HCT116 (cell line): ENCODE measurements at regions not wholly inside any gene's neighbourhood (a gene's known extent, or its start where the extent isn't known, plus 50 kb on each side); places are given as distances from the start of the nearest gene placed in this dataset.

Source experiments
- ATAC-seq: fragments of 200-7000 bp; cut with Tn5 transposase; 2 replicates; pipeline ENCODE4 v1.9.1; 2020; ENCODE audit warnings: mild to moderate bottlenecking, moderate library complexity
- BruUV-seq: library from RNA; stranded (reverse); fragments of 400-500 nt; replicated peaks from 2 replicates; lab custom pipeline; 2021; lab: Mats Ljungman, UMichigan
- CTCF ChIA-PET: fragments of 300-600 bp; sonication (Branson Sonifier 250); formaldehyde crosslinking; loops from one replicate; lab custom pipeline; 2021; ENCODE audit warnings: antibody characterized with exemption; lab: Charles Lee
- POLR2A ChIA-PET: fragments of 300-600, 350-600 bp; sonication (Branson Sonifier 250); formaldehyde crosslinking; loops from one replicate; lab custom pipeline; 2021; ENCODE audit warnings: antibody characterized with exemption; lab: Charles Lee
- RAD21 ChIA-PET, 2 experiments: fragments of 300-600 bp; sonication (Branson Sonifier 250); formaldehyde crosslinking; loops; one replicate each; lab custom pipeline; 2023; ENCODE audit warnings: low total read pairs in 2 of 2; ENCODE audit not compliant: uncharacterized antibody in 2 of 2, unreplicated experiment in 2 of 2, low non-redundant PET in 1 of 2; lab: Charles Lee
- DNase-seq: peaks from one replicate; pipeline ENCODE4 v3.0.0-alpha.2; 2010; ENCODE audit warnings: low read depth, low spot score
- H2AFZ ChIP-seq: fragments of 200-600 bp; shearing (Covaris generic), sonication (generic); 2 replicates; pipeline ENCODE4 v1.6.1; 2017; ENCODE audit warnings: low read depth, mixed run types, mixed read lengths, antibody characterized with exemption, low read length; ENCODE audit not compliant: poor library complexity, severe bottlenecking
- H3K27ac ChIP-seq: 2 replicates; pipeline ENCODE4 v1.5.1; 2012; ENCODE audit warnings: low read depth, low read length
- H3K27me3 ChIP-seq: fragments of 200-600 bp; sonication (generic); 2 replicates; pipeline ENCODE4 v1.6.1; 2016; ENCODE audit warnings: mixed run types, low read length, mixed read lengths; ENCODE audit not compliant: insufficient read depth
- H3K36me3 ChIP-seq, 2 experiments: fragments of 200-500 bp in 1 of 2; fragments of 200-600 bp in 1 of 2; sonication (Bioruptor generic) in 1 of 2; sonication (generic) in 1 of 2; 2 replicates each; pipeline versions ENCODE4 v1.5.1 to v1.6.1; 2014 to 2016; ENCODE audit warnings: low read length in 2 of 2, inconsistent platforms in 1 of 2, mixed read lengths in 1 of 2, mixed run types in 1 of 2; ENCODE audit not compliant: insufficient read depth in 2 of 2, control insufficient read depth in 1 of 2
- H3K4me1 ChIP-seq, 2 experiments: fragments of 200-600 bp in 1 of 2; sonication (generic) in 1 of 2; 2 replicates each; pipeline versions ENCODE4 v1.5.1 to v1.6.1; 2012 to 2017; ENCODE audit warnings: low read length in 2 of 2, inconsistent platforms in 1 of 2, mild to moderate bottlenecking in 1 of 2, mixed read lengths in 1 of 2, mixed run types in 1 of 2, moderate library complexity in 1 of 2; ENCODE audit not compliant: insufficient read depth in 2 of 2, control insufficient read depth in 1 of 2
- H3K4me2 ChIP-seq: fragments of 200-600 bp; sonication (generic); 2 replicates; pipeline ENCODE4 v1.6.1; 2017; ENCODE audit warnings: mixed run types, low read length, mixed read lengths
- H3K4me3 ChIP-seq, 2 experiments: fragments of 200-600 bp in 1 of 2; sonication (generic) in 1 of 2; replicated peaks in 1 of 2; 2 replicates each; pipeline ENCODE4 v1.5.1; 2011 to 2016; ENCODE audit warnings: low read length in 2 of 2, control low read depth in 1 of 2, low read depth in 1 of 2, mild to moderate bottlenecking in 1 of 2, mixed read lengths in 1 of 2, mixed run types in 1 of 2
- H3K79me2 ChIP-seq: fragments of 200-600 bp; sonication (generic); 2 replicates; pipeline ENCODE4 v1.6.1; 2017; ENCODE audit warnings: mild to moderate bottlenecking, mixed run types, low read length, moderate library complexity, mixed read lengths; ENCODE audit not compliant: insufficient read depth
- H3K9ac ChIP-seq: fragments of 200-600 bp; sonication (generic); 2 replicates; pipeline ENCODE4 v1.6.1; 2016; ENCODE audit warnings: low read length, mixed read lengths
- H3K9me2 ChIP-seq: fragments of 200-600 bp; sonication (generic), shearing (Covaris generic); 2 replicates; pipeline ENCODE4 v1.6.1; 2017; ENCODE audit warnings: mixed run types, mild to moderate bottlenecking, moderate library complexity; ENCODE audit not compliant: insufficient read depth
- H3K9me3 ChIP-seq, 2 experiments: fragments of 200-500 bp in 1 of 2; fragments of 200-600 bp in 1 of 2; sonication (Bioruptor generic) in 1 of 2; sonication (generic) in 1 of 2; 2 replicates each; pipeline ENCODE4 v1.6.1; 2014 to 2017; ENCODE audit warnings: low read length in 2 of 2, mixed read lengths in 2 of 2, inconsistent platforms in 1 of 2, low read depth in 1 of 2, mild to moderate bottlenecking in 1 of 2, mixed run types in 1 of 2, moderate library complexity in 1 of 2; ENCODE audit not compliant: control insufficient read depth in 1 of 2, insufficient read depth in 1 of 2
- H4K20me1 ChIP-seq: fragments of 200-600 bp; sonication (generic), shearing (Covaris generic); 2 replicates; pipeline ENCODE4 v1.6.1; 2017; ENCODE audit warnings: mixed run types, mild to moderate bottlenecking, moderate library complexity; ENCODE audit not compliant: insufficient read depth
- CBX3 ChIP-seq: IDR thresholded peaks from 2 replicates; pipeline ENCODE4 v1.6.1; 2012; ENCODE audit warnings: low read depth
- CEBPB ChIP-seq: IDR thresholded peaks from 2 replicates; pipeline ENCODE4 v1.6.1; 2012; ENCODE audit warnings: low read depth
- ELF1 ChIP-seq: IDR thresholded peaks from 2 replicates; pipeline ENCODE4 v1.6.1; 2012; ENCODE audit warnings: low read depth, borderline replicate concordance
- EZH2 ChIP-seq: fragments of 200-600 bp; sonication (generic); IDR thresholded peaks from 2 replicates; pipeline ENCODE4 v1.6.1; 2017; ENCODE audit warnings: antibody characterized with exemption, mixed run types
- POLR2A ChIP-seq: IDR thresholded peaks from 2 replicates; pipeline ENCODE4 v1.7.0; 2011; ENCODE audit warnings: borderline replicate concordance; ENCODE audit not compliant: insufficient read depth, insufficient read length; ENCODE audit errors: extremely low read depth
- RAD21 ChIP-seq: IDR thresholded peaks from 2 replicates; pipeline ENCODE4 v1.6.1; 2012; ENCODE audit warnings: low read depth, mild to moderate bottlenecking
- SP1 ChIP-seq: IDR thresholded peaks from 2 replicates; pipeline ENCODE4 v1.6.1; 2012; ENCODE audit warnings: low read depth
- TCF7L2 ChIP-seq: IDR thresholded peaks from 2 replicates; pipeline ENCODE4 v1.7.0; 2011; ENCODE audit warnings: borderline replicate concordance, inconsistent platforms; ENCODE audit not compliant: insufficient read depth, insufficient read length; ENCODE audit errors: extremely low read depth
- YY1 ChIP-seq: IDR thresholded peaks from 2 replicates; pipeline ENCODE4 v1.6.1; 2011; ENCODE audit warnings: low read length, low read depth, moderate library complexity, mild to moderate bottlenecking; ENCODE audit not compliant: insufficient replicate concordance; ENCODE audit errors: extremely low read depth
- intact Hi-C: fragments of 100-400 bp; cut with micrococcal nuclease; formaldehyde crosslinking; loops from 2 replicates; pipeline ENCODE4 v1.10.0; 2022
- TF ChIP-seq, protein P1 (sequence below): IDR thresholded peaks from 2 replicates; pipeline ENCODE4 v1.6.1; 2011; ENCODE audit warnings: mild to moderate bottlenecking, low read length, moderate library complexity; ENCODE audit not compliant: insufficient replicate concordance; ENCODE audit errors: extremely low read depth

DNA sequence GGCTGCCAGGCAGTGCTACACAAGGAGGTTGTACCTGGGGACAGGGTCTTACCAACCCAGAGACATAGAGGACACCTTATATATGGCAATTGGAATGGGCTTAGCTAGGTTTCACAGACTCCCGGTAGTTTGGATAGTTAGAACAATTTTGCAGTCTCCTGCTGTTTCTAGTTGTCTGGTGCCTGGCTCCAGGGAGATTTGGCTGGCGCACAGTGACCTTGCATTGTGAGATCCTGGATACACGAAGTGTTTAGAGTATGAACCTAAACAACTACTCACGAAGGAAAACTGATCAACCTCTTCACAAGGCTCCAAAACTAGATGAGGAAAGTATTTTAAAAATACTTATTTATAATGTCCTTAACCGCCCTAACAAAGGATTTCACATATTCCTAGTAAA is 614.7 kb downstream of the FAM181B start:
- H3K79me2 ChIP-seq = no peaks in the 10 kb centered on the region
- no peaks in the 10 kb centered on the region for H4K20me1 ChIP-seq
- H3K27ac ChIP-seq = no peak overlapping the region
- BruUV-seq = no TSS peak
- no peak overlapping the region for H2AFZ ChIP-seq
- no peak overlapping the region for H3K4me3 ChIP-seq
- no peak overlapping the region for H3K9ac ChIP-seq
- no peak for DNase-seq
- intact Hi-C loops = no loop called here
- no peaks in the 10 kb centered on the region for H3K27me3 ChIP-seq
- ChIA-PET CTCF (no interaction called here), POLR2A (no interaction called here), RAD21 (no interaction called here)
- H3K9me2 ChIP-seq = no peaks in the 10 kb centered on the region
- no peak for ATAC-seq
- H3K36me3 ChIP-seq = no peaks in the 10 kb centered on the region
- no peak overlapping the region for H3K4me2 ChIP-seq
- peaks cover 0 to 19% of the 10 kb centered on the region in 2 experiments; a peak in 3 of 4 replicates for H3K9me3 ChIP-seq
- H3K4me1 ChIP-seq = no peaks in the 10 kb centered on the region
- no peak for TF ChIP-seq YY1
- TF ChIP-seq, protein P1, sequence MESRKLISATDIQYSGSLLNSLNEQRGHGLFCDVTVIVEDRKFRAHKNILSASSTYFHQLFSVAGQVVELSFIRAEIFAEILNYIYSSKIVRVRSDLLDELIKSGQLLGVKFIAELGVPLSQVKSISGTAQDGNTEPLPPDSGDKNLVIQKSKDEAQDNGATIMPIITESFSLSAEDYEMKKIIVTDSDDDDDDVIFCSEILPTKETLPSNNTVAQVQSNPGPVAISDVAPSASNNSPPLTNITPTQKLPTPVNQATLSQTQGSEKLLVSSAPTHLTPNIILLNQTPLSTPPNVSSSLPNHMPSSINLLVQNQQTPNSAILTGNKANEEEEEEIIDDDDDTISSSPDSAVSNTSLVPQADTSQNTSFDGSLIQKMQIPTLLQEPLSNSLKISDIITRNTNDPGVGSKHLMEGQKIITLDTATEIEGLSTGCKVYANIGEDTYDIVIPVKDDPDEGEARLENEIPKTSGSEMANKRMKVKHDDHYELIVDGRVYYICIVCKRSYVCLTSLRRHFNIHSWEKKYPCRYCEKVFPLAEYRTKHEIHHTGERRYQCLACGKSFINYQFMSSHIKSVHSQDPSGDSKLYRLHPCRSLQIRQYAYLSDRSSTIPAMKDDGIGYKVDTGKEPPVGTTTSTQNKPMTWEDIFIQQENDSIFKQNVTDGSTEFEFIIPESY = no peak
- no peak for TF ChIP-seq POLR2A
- TF ChIP-seq SP1 = no peak
- TF ChIP-seq CEBPB = no peak
- TF ChIP-seq RAD21 = no peak
- no peak for TF ChIP-seq EZH2
- no peak for TF ChIP-seq TCF7L2
- no peak for TF ChIP-seq CBX3
- TF ChIP-seq ELF1 = no peak
